HL-60 (cell line): ENCODE measurements at regions not wholly inside any gene's neighbourhood (a gene's known extent, or its start where the extent isn't known, plus 50 kb on each side); places are given as distances from the start of the nearest gene placed in this dataset.

Experiments
- DNase-seq, 2 experiments: peaks; one replicate each; pipeline ENCODE4 v3.0.0-alpha.2; 2010 to 2020; ENCODE audit warnings: low read depth in 1 of 2, low spot score in 1 of 2
- H3K27ac ChIP-seq: fragments of 250-450 bp; sonication (Bioruptor Pico); replicated peaks from 2 replicates; pipeline ENCODE4 v1.5.1; 2020; ENCODE audit warnings: mild to moderate bottlenecking, moderate library complexity
- H3K27me3 ChIP-seq: fragments of 250-450 bp; sonication (Bioruptor Pico); 2 replicates; pipeline ENCODE4 v1.5.1; 2021; ENCODE audit warnings: mild to moderate bottlenecking, moderate library complexity; ENCODE audit not compliant: insufficient read depth, poor library complexity, severe bottlenecking
- H3K4me3 ChIP-seq: replicated peaks from 2 replicates; pipeline ENCODE4 v1.5.1; 2011; ENCODE audit warnings: mild to moderate bottlenecking, control low read depth, low read length; ENCODE audit not compliant: insufficient read depth
- GABPA ChIP-seq: IDR thresholded peaks from 2 replicates; pipeline ENCODE4 v1.6.1; 2012; ENCODE audit warnings: low read depth
- POLR2AphosphoS5 ChIP-seq: IDR thresholded peaks from 2 replicates; pipeline ENCODE4 v1.6.1; 2012; ENCODE audit warnings: low read depth
- SPI1 ChIP-seq: IDR thresholded peaks from 2 replicates; pipeline ENCODE4 v1.6.1; 2012; ENCODE audit warnings: low read depth, mild to moderate bottlenecking, borderline replicate concordance
- TF ChIP-seq, protein P1 (sequence below): IDR thresholded peaks from 2 replicates; pipeline ENCODE4 v1.6.1; 2012; ENCODE audit warnings: low read depth; ENCODE audit not compliant: insufficient replicate concordance
- TF ChIP-seq, protein P2 (sequence below): IDR thresholded peaks from one replicate; pipeline ENCODE4 v1.5.1; 2011; ENCODE audit warnings: low read length, control low read depth, inconsistent platforms; ENCODE audit not compliant: insufficient read depth

DNA sequence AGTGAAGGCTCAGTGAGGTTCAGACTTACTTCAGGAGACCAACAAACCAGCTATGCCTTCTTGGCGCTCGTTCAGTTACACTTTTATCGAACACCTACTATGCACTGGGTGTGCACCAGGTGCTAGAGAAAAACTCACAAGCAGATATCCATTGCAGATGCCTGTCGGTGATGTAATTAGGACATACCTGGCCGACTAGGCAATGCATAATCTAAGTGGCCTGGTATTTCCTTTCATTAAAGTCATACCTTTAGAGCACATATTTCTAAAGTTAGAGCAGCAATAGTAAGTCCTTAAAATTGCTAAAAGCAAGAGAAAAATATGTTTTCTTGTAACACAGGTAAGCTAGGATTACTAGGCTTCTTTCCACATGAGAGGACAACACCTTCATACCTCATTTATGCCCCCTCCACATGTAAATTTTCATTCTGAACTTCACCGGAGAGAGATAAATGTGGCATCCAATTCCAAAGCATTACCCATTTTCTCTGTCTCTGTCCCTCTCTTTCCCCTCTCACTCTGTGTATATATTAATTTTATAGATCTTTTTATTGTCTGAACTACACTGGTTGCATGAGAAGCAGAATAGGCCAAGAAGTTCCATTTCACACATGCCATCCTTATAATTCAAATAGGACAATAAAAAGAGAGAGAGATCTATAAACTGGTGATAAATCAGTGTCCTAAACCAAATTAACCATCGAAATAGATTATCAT, 242.2 kb downstream of the SPTSSA start:
- H3K27me3 ChIP-seq, result peaks cover 8% of the 10 kb centered on the region
- no peak for TF ChIP-seq POLR2AphosphoS5
- TF ChIP-seq, protein P1, sequence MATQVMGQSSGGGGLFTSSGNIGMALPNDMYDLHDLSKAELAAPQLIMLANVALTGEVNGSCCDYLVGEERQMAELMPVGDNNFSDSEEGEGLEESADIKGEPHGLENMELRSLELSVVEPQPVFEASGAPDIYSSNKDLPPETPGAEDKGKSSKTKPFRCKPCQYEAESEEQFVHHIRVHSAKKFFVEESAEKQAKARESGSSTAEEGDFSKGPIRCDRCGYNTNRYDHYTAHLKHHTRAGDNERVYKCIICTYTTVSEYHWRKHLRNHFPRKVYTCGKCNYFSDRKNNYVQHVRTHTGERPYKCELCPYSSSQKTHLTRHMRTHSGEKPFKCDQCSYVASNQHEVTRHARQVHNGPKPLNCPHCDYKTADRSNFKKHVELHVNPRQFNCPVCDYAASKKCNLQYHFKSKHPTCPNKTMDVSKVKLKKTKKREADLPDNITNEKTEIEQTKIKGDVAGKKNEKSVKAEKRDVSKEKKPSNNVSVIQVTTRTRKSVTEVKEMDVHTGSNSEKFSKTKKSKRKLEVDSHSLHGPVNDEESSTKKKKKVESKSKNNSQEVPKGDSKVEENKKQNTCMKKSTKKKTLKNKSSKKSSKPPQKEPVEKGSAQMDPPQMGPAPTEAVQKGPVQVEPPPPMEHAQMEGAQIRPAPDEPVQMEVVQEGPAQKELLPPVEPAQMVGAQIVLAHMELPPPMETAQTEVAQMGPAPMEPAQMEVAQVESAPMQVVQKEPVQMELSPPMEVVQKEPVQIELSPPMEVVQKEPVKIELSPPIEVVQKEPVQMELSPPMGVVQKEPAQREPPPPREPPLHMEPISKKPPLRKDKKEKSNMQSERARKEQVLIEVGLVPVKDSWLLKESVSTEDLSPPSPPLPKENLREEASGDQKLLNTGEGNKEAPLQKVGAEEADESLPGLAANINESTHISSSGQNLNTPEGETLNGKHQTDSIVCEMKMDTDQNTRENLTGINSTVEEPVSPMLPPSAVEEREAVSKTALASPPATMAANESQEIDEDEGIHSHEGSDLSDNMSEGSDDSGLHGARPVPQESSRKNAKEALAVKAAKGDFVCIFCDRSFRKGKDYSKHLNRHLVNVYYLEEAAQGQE, result no peak
- no peak for TF ChIP-seq SPI1
- no peak for TF ChIP-seq GABPA
- TF ChIP-seq, protein P2, sequence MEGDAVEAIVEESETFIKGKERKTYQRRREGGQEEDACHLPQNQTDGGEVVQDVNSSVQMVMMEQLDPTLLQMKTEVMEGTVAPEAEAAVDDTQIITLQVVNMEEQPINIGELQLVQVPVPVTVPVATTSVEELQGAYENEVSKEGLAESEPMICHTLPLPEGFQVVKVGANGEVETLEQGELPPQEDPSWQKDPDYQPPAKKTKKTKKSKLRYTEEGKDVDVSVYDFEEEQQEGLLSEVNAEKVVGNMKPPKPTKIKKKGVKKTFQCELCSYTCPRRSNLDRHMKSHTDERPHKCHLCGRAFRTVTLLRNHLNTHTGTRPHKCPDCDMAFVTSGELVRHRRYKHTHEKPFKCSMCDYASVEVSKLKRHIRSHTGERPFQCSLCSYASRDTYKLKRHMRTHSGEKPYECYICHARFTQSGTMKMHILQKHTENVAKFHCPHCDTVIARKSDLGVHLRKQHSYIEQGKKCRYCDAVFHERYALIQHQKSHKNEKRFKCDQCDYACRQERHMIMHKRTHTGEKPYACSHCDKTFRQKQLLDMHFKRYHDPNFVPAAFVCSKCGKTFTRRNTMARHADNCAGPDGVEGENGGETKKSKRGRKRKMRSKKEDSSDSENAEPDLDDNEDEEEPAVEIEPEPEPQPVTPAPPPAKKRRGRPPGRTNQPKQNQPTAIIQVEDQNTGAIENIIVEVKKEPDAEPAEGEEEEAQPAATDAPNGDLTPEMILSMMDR, result no peak
- no peak overlapping the region for H3K4me3 ChIP-seq
- no peak overlapping the region for H3K27ac ChIP-seq
- DNase-seq, result no peak

DNA sequence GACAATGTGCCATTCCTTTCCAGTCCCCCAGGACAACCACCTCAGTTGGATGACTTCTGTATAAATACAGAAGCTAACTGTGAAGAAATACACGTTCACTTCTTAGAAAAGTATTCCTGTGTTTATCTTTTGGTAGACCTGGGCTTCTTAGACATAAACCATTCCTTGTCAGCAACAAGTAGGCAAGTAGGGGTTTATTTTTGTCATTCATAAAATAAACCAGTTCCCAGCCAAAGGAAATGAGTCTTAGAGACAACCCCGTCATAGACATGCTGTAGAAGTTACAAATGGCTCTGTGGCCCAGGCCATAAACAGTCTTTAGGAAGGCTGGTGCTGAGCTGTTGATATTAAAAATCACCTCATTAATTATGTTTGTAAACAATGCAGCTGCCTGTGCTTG, 243.2 kb downstream of the SPTSSA start:
- TF ChIP-seq, protein P1, result no peak
- TF ChIP-seq POLR2AphosphoS5, result no peak
- no peak for TF ChIP-seq GABPA
- TF ChIP-seq SPI1, result no peak
- TF ChIP-seq, protein P2, result no peak
- no peak for DNase-seq
- Histone ChIP-seq H3K27ac (no peak overlapping the region), H3K4me3 (no peak overlapping the region), H3K27me3 (peaks cover 4% of the 10 kb centered on the region)

DNA sequence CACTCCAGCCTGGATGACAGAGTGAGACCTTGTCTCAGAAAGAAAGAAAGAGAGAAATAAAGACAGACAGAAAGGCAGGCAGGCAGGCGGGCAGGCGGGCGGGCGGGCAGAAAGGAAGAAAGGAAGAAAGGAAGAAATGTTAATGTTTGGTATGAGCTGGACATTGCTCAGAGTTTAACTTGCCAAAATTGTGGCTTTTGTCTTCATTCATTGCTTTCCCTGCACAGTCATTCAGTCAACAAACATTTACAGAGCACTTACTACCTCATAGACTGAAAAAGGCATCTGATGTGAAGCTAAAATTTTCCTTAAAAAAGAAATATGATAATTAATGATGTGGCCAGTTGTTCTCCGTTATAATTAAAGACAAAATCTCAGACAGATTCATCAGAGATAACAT, 247.1 kb downstream of the SPTSSA start:
- DNase-seq, result no peak
- H3K4me3 ChIP-seq, result no peak overlapping the region

More for the DNA sequence above, 247.1 kb downstream of the SPTSSA start:
- Histone ChIP-seq H3K27me3 (no peaks in the 10 kb centered on the region), H3K27ac (no peak overlapping the region)
- no peak for TF ChIP-seq POLR2AphosphoS5
- TF ChIP-seq, protein P1, result no peak
- TF ChIP-seq SPI1, result no peak
- no peak for TF ChIP-seq GABPA
- TF ChIP-seq, protein P2, result no peak
